Panc1 (cell line): ENCODE measurements at regions not wholly inside any gene's neighbourhood (a gene's known extent, or its start where the extent isn't known, plus 50 kb on each side); places are given as distances from the start of the nearest gene placed in this dataset.

Experiments used
- ATAC-seq: fragments of 200-7000 bp; cut with Tn5 transposase; 2 replicates; pipeline ENCODE4 v1.9.1; 2020; ENCODE audit warnings: mild to moderate bottlenecking, moderate library complexity
- BruUV-seq: library from RNA; stranded (reverse); fragments of 400-500 nt; replicated peaks from 2 replicates; lab custom pipeline; 2021; lab: Mats Ljungman, UMichigan
- CTCF ChIA-PET: fragments of 300-600 bp; sonication (Branson Sonifier 250); formaldehyde crosslinking; loops from one replicate; lab custom pipeline; 2022; ENCODE audit warnings: antibody characterized with exemption; lab: Charles Lee
- POLR2A ChIA-PET: fragments of 300-600 bp; sonication (Branson Sonifier 250); formaldehyde crosslinking; loops from one replicate; lab custom pipeline; 2022; ENCODE audit warnings: antibody characterized with exemption; lab: Charles Lee
- DNase-seq: peaks from one replicate; pipeline ENCODE4 v3.0.0-alpha.2; 2010; ENCODE audit warnings: low read depth, low spot score
- H3K27ac ChIP-seq: 2 replicates; pipeline ENCODE4 v1.5.1; 2011; ENCODE audit warnings: mild to moderate bottlenecking, low read length, inconsistent platforms
- H3K27me3 ChIP-seq: fragments of 200-500 bp; sonication (Bioruptor generic); 2 replicates; pipeline ENCODE4 v1.6.0; 2014; ENCODE audit warnings: low read length, inconsistent platforms; ENCODE audit not compliant: control insufficient read depth, insufficient read depth
- H3K36me3 ChIP-seq: fragments of 200-500 bp; sonication (Bioruptor generic); 2 replicates; pipeline ENCODE4 v1.5.1; 2014; ENCODE audit warnings: inconsistent platforms, mild to moderate bottlenecking, low read length, moderate library complexity; ENCODE audit not compliant: control insufficient read depth, insufficient read depth
- H3K4me1 ChIP-seq: 2 replicates; pipeline ENCODE4 v1.5.1; 2011; ENCODE audit warnings: inconsistent platforms, mild to moderate bottlenecking, low read length, moderate library complexity; ENCODE audit not compliant: control insufficient read depth, insufficient read depth
- H3K4me3 ChIP-seq, 2 experiments: 2 replicates each; pipeline ENCODE4 v1.5.1; 2011 to 2012; ENCODE audit warnings: low read depth in 2 of 2, low read length in 2 of 2, mild to moderate bottlenecking in 2 of 2, inconsistent platforms in 1 of 2, moderate library complexity in 1 of 2
- H3K9me3 ChIP-seq: fragments of 200-500 bp; sonication (Bioruptor generic); 2 replicates; pipeline ENCODE4 v1.5.1; 2014; ENCODE audit warnings: low read depth, mild to moderate bottlenecking, inconsistent platforms, low read length, moderate library complexity; ENCODE audit not compliant: control insufficient read depth, insufficient read depth
- POLR2AphosphoS5 ChIP-seq: IDR thresholded peaks from 2 replicates; pipeline ENCODE4 v1.6.1; 2012; ENCODE audit warnings: mild to moderate bottlenecking, low read depth, low read length, moderate library complexity
- SIN3A ChIP-seq: IDR thresholded peaks from 2 replicates; pipeline ENCODE4 v1.6.1; 2012; ENCODE audit warnings: low read depth, mild to moderate bottlenecking, low read length, moderate library complexity, borderline replicate concordance; ENCODE audit not compliant: insufficient read depth
- TCF7L2 ChIP-seq: IDR thresholded peaks from 2 replicates; pipeline ENCODE4 v1.6.1; 2011; ENCODE audit warnings: mild to moderate bottlenecking, low read depth, low read length, inconsistent platforms
- in situ Hi-C: cut with HindIII; loops from 2 replicates; pipeline ENCODE4 v1.10.0; 2016; ENCODE audit warnings: low sequenced_read_pairs, low pct_unique_long_range_greater_than_20kb
- intact Hi-C: fragments of 100-400 bp; cut with micrococcal nuclease; formaldehyde crosslinking; loops from one replicate; pipeline ENCODE4 v1.10.0; 2022; ENCODE audit not compliant: unreplicated experiment
- TF ChIP-seq, protein P1 (sequence below): fragments of 450-650 bp; IDR thresholded peaks from 2 replicates; pipeline ENCODE4 v1.5.1; 2017; ENCODE audit warnings: mild to moderate bottlenecking
- TF ChIP-seq, protein P2 (sequence below), 2 experiments: IDR thresholded peaks; 2 replicates each; pipeline ENCODE4 v1.6.1; 2011 to 2012; ENCODE audit warnings: low read depth in 2 of 2, control low read depth in 1 of 2, low read length in 1 of 2, mild to moderate bottlenecking in 1 of 2, moderate library complexity in 1 of 2; ENCODE audit not compliant: insufficient read depth in 1 of 2

DNA sequence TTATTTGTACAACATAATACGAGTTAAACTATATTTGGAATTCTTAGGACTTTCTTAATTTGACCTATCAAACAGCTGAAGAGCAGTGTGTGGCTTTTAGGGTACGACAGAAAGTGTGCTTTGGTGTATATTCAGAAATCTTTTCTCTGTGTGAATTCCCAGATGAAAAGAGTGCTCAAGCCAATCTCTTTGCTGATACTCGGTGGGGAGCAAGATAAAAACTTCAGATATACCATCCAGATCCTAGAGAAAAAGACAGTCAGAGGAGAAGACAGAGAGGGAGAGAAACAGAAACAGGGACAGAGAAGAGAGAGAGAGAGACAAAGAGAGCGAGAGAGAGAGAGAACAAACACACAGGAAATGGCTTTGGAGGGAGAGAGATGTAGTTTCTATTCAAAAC, 658.3 kb upstream of the CPEB2 start:
- intact Hi-C loops (no loop called here), in situ Hi-C loops (no loop called here)
- TF ChIP-seq TCF7L2 (no peak), SIN3A (no peak), POLR2AphosphoS5 (no peak)
- TF ChIP-seq, protein P1, sequence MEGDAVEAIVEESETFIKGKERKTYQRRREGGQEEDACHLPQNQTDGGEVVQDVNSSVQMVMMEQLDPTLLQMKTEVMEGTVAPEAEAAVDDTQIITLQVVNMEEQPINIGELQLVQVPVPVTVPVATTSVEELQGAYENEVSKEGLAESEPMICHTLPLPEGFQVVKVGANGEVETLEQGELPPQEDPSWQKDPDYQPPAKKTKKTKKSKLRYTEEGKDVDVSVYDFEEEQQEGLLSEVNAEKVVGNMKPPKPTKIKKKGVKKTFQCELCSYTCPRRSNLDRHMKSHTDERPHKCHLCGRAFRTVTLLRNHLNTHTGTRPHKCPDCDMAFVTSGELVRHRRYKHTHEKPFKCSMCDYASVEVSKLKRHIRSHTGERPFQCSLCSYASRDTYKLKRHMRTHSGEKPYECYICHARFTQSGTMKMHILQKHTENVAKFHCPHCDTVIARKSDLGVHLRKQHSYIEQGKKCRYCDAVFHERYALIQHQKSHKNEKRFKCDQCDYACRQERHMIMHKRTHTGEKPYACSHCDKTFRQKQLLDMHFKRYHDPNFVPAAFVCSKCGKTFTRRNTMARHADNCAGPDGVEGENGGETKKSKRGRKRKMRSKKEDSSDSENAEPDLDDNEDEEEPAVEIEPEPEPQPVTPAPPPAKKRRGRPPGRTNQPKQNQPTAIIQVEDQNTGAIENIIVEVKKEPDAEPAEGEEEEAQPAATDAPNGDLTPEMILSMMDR: no peak
- TF ChIP-seq, protein P2, sequence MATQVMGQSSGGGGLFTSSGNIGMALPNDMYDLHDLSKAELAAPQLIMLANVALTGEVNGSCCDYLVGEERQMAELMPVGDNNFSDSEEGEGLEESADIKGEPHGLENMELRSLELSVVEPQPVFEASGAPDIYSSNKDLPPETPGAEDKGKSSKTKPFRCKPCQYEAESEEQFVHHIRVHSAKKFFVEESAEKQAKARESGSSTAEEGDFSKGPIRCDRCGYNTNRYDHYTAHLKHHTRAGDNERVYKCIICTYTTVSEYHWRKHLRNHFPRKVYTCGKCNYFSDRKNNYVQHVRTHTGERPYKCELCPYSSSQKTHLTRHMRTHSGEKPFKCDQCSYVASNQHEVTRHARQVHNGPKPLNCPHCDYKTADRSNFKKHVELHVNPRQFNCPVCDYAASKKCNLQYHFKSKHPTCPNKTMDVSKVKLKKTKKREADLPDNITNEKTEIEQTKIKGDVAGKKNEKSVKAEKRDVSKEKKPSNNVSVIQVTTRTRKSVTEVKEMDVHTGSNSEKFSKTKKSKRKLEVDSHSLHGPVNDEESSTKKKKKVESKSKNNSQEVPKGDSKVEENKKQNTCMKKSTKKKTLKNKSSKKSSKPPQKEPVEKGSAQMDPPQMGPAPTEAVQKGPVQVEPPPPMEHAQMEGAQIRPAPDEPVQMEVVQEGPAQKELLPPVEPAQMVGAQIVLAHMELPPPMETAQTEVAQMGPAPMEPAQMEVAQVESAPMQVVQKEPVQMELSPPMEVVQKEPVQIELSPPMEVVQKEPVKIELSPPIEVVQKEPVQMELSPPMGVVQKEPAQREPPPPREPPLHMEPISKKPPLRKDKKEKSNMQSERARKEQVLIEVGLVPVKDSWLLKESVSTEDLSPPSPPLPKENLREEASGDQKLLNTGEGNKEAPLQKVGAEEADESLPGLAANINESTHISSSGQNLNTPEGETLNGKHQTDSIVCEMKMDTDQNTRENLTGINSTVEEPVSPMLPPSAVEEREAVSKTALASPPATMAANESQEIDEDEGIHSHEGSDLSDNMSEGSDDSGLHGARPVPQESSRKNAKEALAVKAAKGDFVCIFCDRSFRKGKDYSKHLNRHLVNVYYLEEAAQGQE (IDR thresholded peaks at IDR 0.05; ENCODE audit: insufficient read depth in 1 of 2, low read depth in 2 of 2, low read length in 1 of 2): no peak
- H3K36me3 ChIP-seq: no peaks in the 10 kb centered on the region
- DNase-seq (no peak), ATAC-seq (no peak)
- no peak overlapping the region for H3K27ac ChIP-seq
- POLR2A ChIA-PET: no interaction called here
- H3K4me1 ChIP-seq: no peaks in the 10 kb centered on the region
- CTCF ChIA-PET: no interaction called here
- BruUV-seq: no TSS peak
- H3K4me3 ChIP-seq: no peak overlapping the region
- H3K9me3 ChIP-seq: no peaks in the 10 kb centered on the region
- H3K27me3 ChIP-seq: no peaks in the 10 kb centered on the region

DNA sequence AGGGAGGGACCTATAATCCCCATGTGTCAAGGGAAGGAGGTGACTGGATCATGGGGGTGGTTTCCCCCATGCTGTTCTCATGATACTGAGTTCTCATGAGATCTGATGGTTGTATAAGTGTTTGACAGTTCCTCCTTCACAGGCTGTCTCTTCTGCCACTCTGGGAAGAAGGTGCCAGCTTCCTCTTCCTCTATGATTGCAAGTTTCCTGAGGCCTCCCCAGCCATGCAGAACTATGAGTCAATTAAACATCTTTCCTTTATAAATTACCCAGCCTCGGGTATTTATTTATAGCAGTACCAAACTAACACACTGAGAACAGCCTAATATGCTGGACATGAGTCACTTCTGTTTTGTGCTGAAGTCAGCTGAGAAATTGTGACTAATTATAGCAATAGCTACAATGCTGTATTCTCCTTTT, 656.9 kb upstream of the CPEB2 start:
- in situ Hi-C loops: no loop called here
- ChIA-PET POLR2A (no interaction called here), CTCF (no interaction called here)
- TF ChIP-seq POLR2AphosphoS5: no peak
- no peak for TF ChIP-seq TCF7L2
- TF ChIP-seq, protein P1: no peak
- TF ChIP-seq, protein P2 (IDR thresholded peaks at IDR 0.05; ENCODE audit: insufficient read depth in 1 of 2, low read depth in 2 of 2, low read length in 1 of 2): no peak
- no peak for TF ChIP-seq SIN3A
- ATAC-seq (no peak), DNase-seq (no peak)
- H3K27me3 ChIP-seq: no peaks in the 10 kb centered on the region
- no peak overlapping the region for H3K4me3 ChIP-seq
- H3K27ac ChIP-seq: no peak overlapping the region
- no TSS peak for BruUV-seq
- no peaks in the 10 kb centered on the region for H3K36me3 ChIP-seq
- intact Hi-C loops: no loop called here
- no peaks in the 10 kb centered on the region for H3K9me3 ChIP-seq
- no peaks in the 10 kb centered on the region for H3K4me1 ChIP-seq
